Upper lobe of left lung (tissue), 4 donors: ENCODE measurements at regions not wholly inside any gene's neighbourhood (a gene's known extent, or its start where the extent isn't known, plus 50 kb on each side); places are given as distances from the start of the nearest gene placed in this dataset.

Source experiments
- EP300 ChIP-seq, 4 donors: sonication (generic); formaldehyde crosslinking; IDR thresholded peaks; one replicate each; pipeline ENCODE4 v1.5.1; 2017; ENCODE audit warnings: antibody characterized with exemption in 4 of 4, control low read depth in 2 of 4
- POLR2A ChIP-seq, 4 donors: fragments of 450-650 bp; IDR thresholded peaks; one replicate each; pipeline ENCODE4 v1.5.1; 2016 to 2017; ENCODE audit warnings: antibody characterized with exemption in 4 of 4, mild to moderate bottlenecking in 2 of 4
- TF ChIP-seq, protein P1 (sequence below), 6 experiments: fragments of 450-650 bp in 4 of 6; fragments of 200-600 bp in 2 of 6; sonication (generic) in 2 of 6; IDR thresholded peaks; one replicate each; pipeline ENCODE4 v1.5.1; 2016 to 2019; ENCODE audit warnings: antibody characterized with exemption in 6 of 6

DNA sequence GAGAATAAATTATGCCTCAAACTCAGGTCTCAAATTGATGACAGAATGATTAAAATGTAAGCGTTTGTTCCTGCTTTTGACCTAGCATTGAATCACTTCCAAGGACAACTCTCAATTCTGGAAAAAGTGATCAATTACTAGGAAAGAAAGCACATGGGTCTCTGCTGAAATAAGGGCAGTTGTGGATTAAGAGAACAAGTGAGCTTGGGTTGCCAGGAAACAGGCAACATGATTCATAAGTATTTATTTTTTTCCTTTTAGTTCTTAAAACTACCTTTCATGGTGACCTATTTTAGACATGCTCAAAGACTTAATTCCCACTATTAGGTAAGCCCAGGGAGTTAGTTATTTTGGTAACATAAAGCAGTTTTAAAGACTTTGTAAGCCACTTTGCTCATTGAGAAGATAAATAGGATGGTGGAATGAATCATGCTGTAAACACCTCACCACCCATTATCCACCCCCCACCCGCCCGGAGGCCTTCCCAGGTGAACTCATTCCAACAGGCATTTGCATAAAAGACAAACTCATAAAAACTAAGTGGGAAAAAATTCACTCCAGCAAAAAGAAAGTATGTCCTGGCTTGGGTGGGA lies 728.3 kb downstream of the SORCS1 start:
- TF ChIP-seq EP300 (IDR thresholded peaks at IDR 0.05) = no peak
- no peak for TF ChIP-seq POLR2A (IDR thresholded peaks at IDR 0.05)
- TF ChIP-seq, protein P1, sequence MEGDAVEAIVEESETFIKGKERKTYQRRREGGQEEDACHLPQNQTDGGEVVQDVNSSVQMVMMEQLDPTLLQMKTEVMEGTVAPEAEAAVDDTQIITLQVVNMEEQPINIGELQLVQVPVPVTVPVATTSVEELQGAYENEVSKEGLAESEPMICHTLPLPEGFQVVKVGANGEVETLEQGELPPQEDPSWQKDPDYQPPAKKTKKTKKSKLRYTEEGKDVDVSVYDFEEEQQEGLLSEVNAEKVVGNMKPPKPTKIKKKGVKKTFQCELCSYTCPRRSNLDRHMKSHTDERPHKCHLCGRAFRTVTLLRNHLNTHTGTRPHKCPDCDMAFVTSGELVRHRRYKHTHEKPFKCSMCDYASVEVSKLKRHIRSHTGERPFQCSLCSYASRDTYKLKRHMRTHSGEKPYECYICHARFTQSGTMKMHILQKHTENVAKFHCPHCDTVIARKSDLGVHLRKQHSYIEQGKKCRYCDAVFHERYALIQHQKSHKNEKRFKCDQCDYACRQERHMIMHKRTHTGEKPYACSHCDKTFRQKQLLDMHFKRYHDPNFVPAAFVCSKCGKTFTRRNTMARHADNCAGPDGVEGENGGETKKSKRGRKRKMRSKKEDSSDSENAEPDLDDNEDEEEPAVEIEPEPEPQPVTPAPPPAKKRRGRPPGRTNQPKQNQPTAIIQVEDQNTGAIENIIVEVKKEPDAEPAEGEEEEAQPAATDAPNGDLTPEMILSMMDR (IDR thresholded peaks at IDR 0.05) = no peak
